HCT116 (cell line): ENCODE measurements at regions not wholly inside any gene's neighbourhood (a gene's known extent, or its start where the extent isn't known, plus 50 kb on each side); places are given as distances from the start of the nearest gene placed in this dataset.

Source experiments
- ATAC-seq: fragments of 200-7000 bp; cut with Tn5 transposase; 2 replicates; pipeline ENCODE4 v1.9.1; 2020; ENCODE audit warnings: mild to moderate bottlenecking, moderate library complexity
- BruUV-seq: library from RNA; stranded (reverse); fragments of 400-500 nt; replicated peaks from 2 replicates; lab custom pipeline; 2021; lab: Mats Ljungman, UMichigan
- CTCF ChIA-PET: fragments of 300-600 bp; sonication (Branson Sonifier 250); formaldehyde crosslinking; loops from one replicate; lab custom pipeline; 2021; ENCODE audit warnings: antibody characterized with exemption; lab: Charles Lee
- POLR2A ChIA-PET: fragments of 300-600, 350-600 bp; sonication (Branson Sonifier 250); formaldehyde crosslinking; loops from one replicate; lab custom pipeline; 2021; ENCODE audit warnings: antibody characterized with exemption; lab: Charles Lee
- RAD21 ChIA-PET, 2 experiments: fragments of 300-600 bp; sonication (Branson Sonifier 250); formaldehyde crosslinking; loops; one replicate each; lab custom pipeline; 2023; ENCODE audit warnings: low total read pairs in 2 of 2; ENCODE audit not compliant: uncharacterized antibody in 2 of 2, unreplicated experiment in 2 of 2, low non-redundant PET in 1 of 2; lab: Charles Lee
- DNase-seq: peaks from one replicate; pipeline ENCODE4 v3.0.0-alpha.2; 2010; ENCODE audit warnings: low read depth, low spot score
- H2AFZ ChIP-seq: fragments of 200-600 bp; shearing (Covaris generic), sonication (generic); 2 replicates; pipeline ENCODE4 v1.6.1; 2017; ENCODE audit warnings: low read depth, mixed run types, mixed read lengths, antibody characterized with exemption, low read length; ENCODE audit not compliant: poor library complexity, severe bottlenecking
- H3K27ac ChIP-seq: 2 replicates; pipeline ENCODE4 v1.5.1; 2012; ENCODE audit warnings: low read depth, low read length
- H3K27me3 ChIP-seq: fragments of 200-600 bp; sonication (generic); 2 replicates; pipeline ENCODE4 v1.6.1; 2016; ENCODE audit warnings: mixed run types, low read length, mixed read lengths; ENCODE audit not compliant: insufficient read depth
- H3K36me3 ChIP-seq, 2 experiments: fragments of 200-500 bp in 1 of 2; fragments of 200-600 bp in 1 of 2; sonication (Bioruptor generic) in 1 of 2; sonication (generic) in 1 of 2; 2 replicates each; pipeline versions ENCODE4 v1.5.1 to v1.6.1; 2014 to 2016; ENCODE audit warnings: low read length in 2 of 2, inconsistent platforms in 1 of 2, mixed read lengths in 1 of 2, mixed run types in 1 of 2; ENCODE audit not compliant: insufficient read depth in 2 of 2, control insufficient read depth in 1 of 2
- H3K4me1 ChIP-seq, 2 experiments: fragments of 200-600 bp in 1 of 2; sonication (generic) in 1 of 2; 2 replicates each; pipeline versions ENCODE4 v1.5.1 to v1.6.1; 2012 to 2017; ENCODE audit warnings: low read length in 2 of 2, inconsistent platforms in 1 of 2, mild to moderate bottlenecking in 1 of 2, mixed read lengths in 1 of 2, mixed run types in 1 of 2, moderate library complexity in 1 of 2; ENCODE audit not compliant: insufficient read depth in 2 of 2, control insufficient read depth in 1 of 2
- H3K4me2 ChIP-seq: fragments of 200-600 bp; sonication (generic); 2 replicates; pipeline ENCODE4 v1.6.1; 2017; ENCODE audit warnings: mixed run types, low read length, mixed read lengths
- H3K4me3 ChIP-seq, 2 experiments: fragments of 200-600 bp in 1 of 2; sonication (generic) in 1 of 2; replicated peaks in 1 of 2; 2 replicates each; pipeline ENCODE4 v1.5.1; 2011 to 2016; ENCODE audit warnings: low read length in 2 of 2, control low read depth in 1 of 2, low read depth in 1 of 2, mild to moderate bottlenecking in 1 of 2, mixed read lengths in 1 of 2, mixed run types in 1 of 2
- H3K79me2 ChIP-seq: fragments of 200-600 bp; sonication (generic); 2 replicates; pipeline ENCODE4 v1.6.1; 2017; ENCODE audit warnings: mild to moderate bottlenecking, mixed run types, low read length, moderate library complexity, mixed read lengths; ENCODE audit not compliant: insufficient read depth
- H3K9ac ChIP-seq: fragments of 200-600 bp; sonication (generic); 2 replicates; pipeline ENCODE4 v1.6.1; 2016; ENCODE audit warnings: low read length, mixed read lengths
- H3K9me2 ChIP-seq: fragments of 200-600 bp; sonication (generic), shearing (Covaris generic); 2 replicates; pipeline ENCODE4 v1.6.1; 2017; ENCODE audit warnings: mixed run types, mild to moderate bottlenecking, moderate library complexity; ENCODE audit not compliant: insufficient read depth
- H3K9me3 ChIP-seq, 2 experiments: fragments of 200-500 bp in 1 of 2; fragments of 200-600 bp in 1 of 2; sonication (Bioruptor generic) in 1 of 2; sonication (generic) in 1 of 2; 2 replicates each; pipeline ENCODE4 v1.6.1; 2014 to 2017; ENCODE audit warnings: low read length in 2 of 2, mixed read lengths in 2 of 2, inconsistent platforms in 1 of 2, low read depth in 1 of 2, mild to moderate bottlenecking in 1 of 2, mixed run types in 1 of 2, moderate library complexity in 1 of 2; ENCODE audit not compliant: control insufficient read depth in 1 of 2, insufficient read depth in 1 of 2
- H4K20me1 ChIP-seq: fragments of 200-600 bp; sonication (generic), shearing (Covaris generic); 2 replicates; pipeline ENCODE4 v1.6.1; 2017; ENCODE audit warnings: mixed run types, mild to moderate bottlenecking, moderate library complexity; ENCODE audit not compliant: insufficient read depth
- CBX3 ChIP-seq: IDR thresholded peaks from 2 replicates; pipeline ENCODE4 v1.6.1; 2012; ENCODE audit warnings: low read depth
- CEBPB ChIP-seq: IDR thresholded peaks from 2 replicates; pipeline ENCODE4 v1.6.1; 2012; ENCODE audit warnings: low read depth
- ELF1 ChIP-seq: IDR thresholded peaks from 2 replicates; pipeline ENCODE4 v1.6.1; 2012; ENCODE audit warnings: low read depth, borderline replicate concordance
- EZH2 ChIP-seq: fragments of 200-600 bp; sonication (generic); IDR thresholded peaks from 2 replicates; pipeline ENCODE4 v1.6.1; 2017; ENCODE audit warnings: antibody characterized with exemption, mixed run types
- EZH2phosphoT487 ChIP-seq: fragments of 200-600 bp; IDR thresholded peaks from 2 replicates; pipeline ENCODE4 v1.6.1; 2018; ENCODE audit warnings: antibody characterized with exemption, borderline replicate concordance
- FOSL1 ChIP-seq: IDR thresholded peaks from 2 replicates; pipeline ENCODE4 v1.6.1; 2012; ENCODE audit warnings: low read depth
- POLR2A ChIP-seq: IDR thresholded peaks from 2 replicates; pipeline ENCODE4 v1.7.0; 2011; ENCODE audit warnings: borderline replicate concordance; ENCODE audit not compliant: insufficient read depth, insufficient read length; ENCODE audit errors: extremely low read depth
- POLR2AphosphoS5 ChIP-seq: IDR thresholded peaks from 2 replicates; pipeline ENCODE4 v1.6.1; 2011; ENCODE audit warnings: mild to moderate bottlenecking, low read depth, low read length, moderate library complexity
- RAD21 ChIP-seq: IDR thresholded peaks from 2 replicates; pipeline ENCODE4 v1.6.1; 2012; ENCODE audit warnings: low read depth, mild to moderate bottlenecking
- SIN3A ChIP-seq: IDR thresholded peaks from 2 replicates; pipeline ENCODE4 v1.6.1; 2012; ENCODE audit warnings: low read depth
- SP1 ChIP-seq: IDR thresholded peaks from 2 replicates; pipeline ENCODE4 v1.6.1; 2012; ENCODE audit warnings: low read depth
- TCF7L2 ChIP-seq: IDR thresholded peaks from 2 replicates; pipeline ENCODE4 v1.7.0; 2011; ENCODE audit warnings: borderline replicate concordance, inconsistent platforms; ENCODE audit not compliant: insufficient read depth, insufficient read length; ENCODE audit errors: extremely low read depth
- ZFX ChIP-seq: fragments of 450-650 bp; IDR thresholded peaks from 2 replicates; pipeline ENCODE4 v1.6.1; 2017
- ZNF274 ChIP-seq: fragments of 200-500 bp; sonication (Bioruptor generic); IDR thresholded peaks from 2 replicates; pipeline ENCODE4 v1.6.1; 2014; ENCODE audit warnings: mild to moderate bottlenecking, low read depth, low read length, inconsistent platforms
- intact Hi-C: fragments of 100-400 bp; cut with micrococcal nuclease; formaldehyde crosslinking; loops from 2 replicates; pipeline ENCODE4 v1.10.0; 2022
- TF ChIP-seq, protein P1 (sequence below): IDR thresholded peaks from 2 replicates; pipeline ENCODE4 v1.6.1; 2012; ENCODE audit warnings: low read depth
- TF ChIP-seq, protein P2 (sequence below): IDR thresholded peaks from 2 replicates; pipeline ENCODE4 v1.6.1; 2012
- TF ChIP-seq, protein P3 (sequence below): IDR thresholded peaks from 2 replicates; pipeline ENCODE4 v1.6.1; 2012
- TF ChIP-seq, protein P4 (sequence below), 3 experiments: fragments of 200-600 bp in 1 of 3; sonication (generic) in 1 of 3; IDR thresholded peaks in 2 of 3; conservative IDR thresholded peaks in 1 of 3; 2 replicates each; pipeline ENCODE4 v1.5.1; 2012 to 2017; ENCODE audit warnings: low read depth in 2 of 3, low read length in 2 of 3, antibody characterized with exemption in 1 of 3, borderline replicate concordance in 1 of 3, control low read depth in 1 of 3, mild to moderate bottlenecking in 1 of 3, mixed read lengths in 1 of 3, mixed run types in 1 of 3, moderate library complexity in 1 of 3; ENCODE audit not compliant: insufficient read depth in 1 of 3
- TF ChIP-seq, protein P5 (sequence below): IDR thresholded peaks from 2 replicates; pipeline ENCODE4 v1.6.1; 2011; ENCODE audit warnings: mild to moderate bottlenecking, low read length, moderate library complexity; ENCODE audit not compliant: insufficient replicate concordance; ENCODE audit errors: extremely low read depth

DNA sequence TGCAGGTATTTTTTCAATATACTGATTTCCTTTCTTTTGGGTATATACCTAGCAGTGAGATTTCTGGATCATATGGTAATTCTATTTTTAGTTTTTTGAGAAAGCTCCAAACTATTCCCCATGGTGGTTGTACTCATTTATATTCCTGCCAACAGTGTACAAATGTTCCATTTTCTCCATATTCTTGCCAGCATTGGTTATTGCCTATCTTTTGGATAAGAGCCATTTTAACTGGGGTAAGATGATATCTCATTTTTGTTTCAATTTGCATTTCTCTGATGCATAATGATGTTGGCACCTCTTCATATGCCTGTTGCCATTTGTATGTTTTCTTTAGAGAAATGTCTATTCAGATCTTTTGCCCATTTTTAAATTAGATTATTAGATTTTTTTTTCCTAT is 85.6 kb upstream of the FST start:
- Histone ChIP-seq H3K9ac (no peak overlapping the region), H2AFZ (no peak overlapping the region), H3K36me3 (no peaks in the 10 kb centered on the region), H3K4me3 (no peak overlapping the region), H3K9me2 (no peaks in the 10 kb centered on the region), H3K79me2 (no peaks in the 10 kb centered on the region), H3K9me3 (no peaks in the 10 kb centered on the region), H3K4me2 (no peak overlapping the region), H3K27me3 (no peaks in the 10 kb centered on the region), H4K20me1 (no peaks in the 10 kb centered on the region), H3K27ac (no peak overlapping the region), H3K4me1 (peaks cover 0 to 9% of the 10 kb centered on the region in 2 experiments; a peak in 2 of 4 replicates)
- no peak for DNase-seq
- ChIA-PET RAD21 (no interaction called here), POLR2A (no interaction called here), CTCF (no interaction called here)
- no TSS peak for BruUV-seq
- intact Hi-C loops: no loop called here
- TF ChIP-seq CEBPB (no peak), POLR2A (no peak), EZH2phosphoT487 (no peak), ELF1 (no peak), SP1 (no peak), RAD21 (no peak), ZNF274 (no peak), FOSL1 (no peak), POLR2AphosphoS5 (no peak), SIN3A (no peak), TCF7L2 (no peak), EZH2 (no peak), CBX3 (no peak), ZFX (no peak)
- TF ChIP-seq, protein P1, sequence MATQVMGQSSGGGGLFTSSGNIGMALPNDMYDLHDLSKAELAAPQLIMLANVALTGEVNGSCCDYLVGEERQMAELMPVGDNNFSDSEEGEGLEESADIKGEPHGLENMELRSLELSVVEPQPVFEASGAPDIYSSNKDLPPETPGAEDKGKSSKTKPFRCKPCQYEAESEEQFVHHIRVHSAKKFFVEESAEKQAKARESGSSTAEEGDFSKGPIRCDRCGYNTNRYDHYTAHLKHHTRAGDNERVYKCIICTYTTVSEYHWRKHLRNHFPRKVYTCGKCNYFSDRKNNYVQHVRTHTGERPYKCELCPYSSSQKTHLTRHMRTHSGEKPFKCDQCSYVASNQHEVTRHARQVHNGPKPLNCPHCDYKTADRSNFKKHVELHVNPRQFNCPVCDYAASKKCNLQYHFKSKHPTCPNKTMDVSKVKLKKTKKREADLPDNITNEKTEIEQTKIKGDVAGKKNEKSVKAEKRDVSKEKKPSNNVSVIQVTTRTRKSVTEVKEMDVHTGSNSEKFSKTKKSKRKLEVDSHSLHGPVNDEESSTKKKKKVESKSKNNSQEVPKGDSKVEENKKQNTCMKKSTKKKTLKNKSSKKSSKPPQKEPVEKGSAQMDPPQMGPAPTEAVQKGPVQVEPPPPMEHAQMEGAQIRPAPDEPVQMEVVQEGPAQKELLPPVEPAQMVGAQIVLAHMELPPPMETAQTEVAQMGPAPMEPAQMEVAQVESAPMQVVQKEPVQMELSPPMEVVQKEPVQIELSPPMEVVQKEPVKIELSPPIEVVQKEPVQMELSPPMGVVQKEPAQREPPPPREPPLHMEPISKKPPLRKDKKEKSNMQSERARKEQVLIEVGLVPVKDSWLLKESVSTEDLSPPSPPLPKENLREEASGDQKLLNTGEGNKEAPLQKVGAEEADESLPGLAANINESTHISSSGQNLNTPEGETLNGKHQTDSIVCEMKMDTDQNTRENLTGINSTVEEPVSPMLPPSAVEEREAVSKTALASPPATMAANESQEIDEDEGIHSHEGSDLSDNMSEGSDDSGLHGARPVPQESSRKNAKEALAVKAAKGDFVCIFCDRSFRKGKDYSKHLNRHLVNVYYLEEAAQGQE: no peak
- TF ChIP-seq, protein P2, sequence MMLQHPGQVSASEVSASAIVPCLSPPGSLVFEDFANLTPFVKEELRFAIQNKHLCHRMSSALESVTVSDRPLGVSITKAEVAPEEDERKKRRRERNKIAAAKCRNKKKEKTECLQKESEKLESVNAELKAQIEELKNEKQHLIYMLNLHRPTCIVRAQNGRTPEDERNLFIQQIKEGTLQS: no peak
- TF ChIP-seq, protein P3, sequence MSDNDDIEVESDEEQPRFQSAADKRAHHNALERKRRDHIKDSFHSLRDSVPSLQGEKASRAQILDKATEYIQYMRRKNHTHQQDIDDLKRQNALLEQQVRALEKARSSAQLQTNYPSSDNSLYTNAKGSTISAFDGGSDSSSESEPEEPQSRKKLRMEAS: no peak
- TF ChIP-seq, protein P4, sequence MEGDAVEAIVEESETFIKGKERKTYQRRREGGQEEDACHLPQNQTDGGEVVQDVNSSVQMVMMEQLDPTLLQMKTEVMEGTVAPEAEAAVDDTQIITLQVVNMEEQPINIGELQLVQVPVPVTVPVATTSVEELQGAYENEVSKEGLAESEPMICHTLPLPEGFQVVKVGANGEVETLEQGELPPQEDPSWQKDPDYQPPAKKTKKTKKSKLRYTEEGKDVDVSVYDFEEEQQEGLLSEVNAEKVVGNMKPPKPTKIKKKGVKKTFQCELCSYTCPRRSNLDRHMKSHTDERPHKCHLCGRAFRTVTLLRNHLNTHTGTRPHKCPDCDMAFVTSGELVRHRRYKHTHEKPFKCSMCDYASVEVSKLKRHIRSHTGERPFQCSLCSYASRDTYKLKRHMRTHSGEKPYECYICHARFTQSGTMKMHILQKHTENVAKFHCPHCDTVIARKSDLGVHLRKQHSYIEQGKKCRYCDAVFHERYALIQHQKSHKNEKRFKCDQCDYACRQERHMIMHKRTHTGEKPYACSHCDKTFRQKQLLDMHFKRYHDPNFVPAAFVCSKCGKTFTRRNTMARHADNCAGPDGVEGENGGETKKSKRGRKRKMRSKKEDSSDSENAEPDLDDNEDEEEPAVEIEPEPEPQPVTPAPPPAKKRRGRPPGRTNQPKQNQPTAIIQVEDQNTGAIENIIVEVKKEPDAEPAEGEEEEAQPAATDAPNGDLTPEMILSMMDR (IDR thresholded peaks at IDR 0.05 in 2 of 3, conservative IDR thresholded peaks at IDR 0.05 in 1 of 3; ENCODE audit: borderline replicate concordance in 1 of 3, insufficient read depth in 1 of 3, low read depth in 2 of 3, low read length in 2 of 3): no peak
- TF ChIP-seq, protein P5, sequence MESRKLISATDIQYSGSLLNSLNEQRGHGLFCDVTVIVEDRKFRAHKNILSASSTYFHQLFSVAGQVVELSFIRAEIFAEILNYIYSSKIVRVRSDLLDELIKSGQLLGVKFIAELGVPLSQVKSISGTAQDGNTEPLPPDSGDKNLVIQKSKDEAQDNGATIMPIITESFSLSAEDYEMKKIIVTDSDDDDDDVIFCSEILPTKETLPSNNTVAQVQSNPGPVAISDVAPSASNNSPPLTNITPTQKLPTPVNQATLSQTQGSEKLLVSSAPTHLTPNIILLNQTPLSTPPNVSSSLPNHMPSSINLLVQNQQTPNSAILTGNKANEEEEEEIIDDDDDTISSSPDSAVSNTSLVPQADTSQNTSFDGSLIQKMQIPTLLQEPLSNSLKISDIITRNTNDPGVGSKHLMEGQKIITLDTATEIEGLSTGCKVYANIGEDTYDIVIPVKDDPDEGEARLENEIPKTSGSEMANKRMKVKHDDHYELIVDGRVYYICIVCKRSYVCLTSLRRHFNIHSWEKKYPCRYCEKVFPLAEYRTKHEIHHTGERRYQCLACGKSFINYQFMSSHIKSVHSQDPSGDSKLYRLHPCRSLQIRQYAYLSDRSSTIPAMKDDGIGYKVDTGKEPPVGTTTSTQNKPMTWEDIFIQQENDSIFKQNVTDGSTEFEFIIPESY: no peak
- no peak for ATAC-seq
